HepG2 (cell line): ENCODE measurements at regions not wholly inside any gene's neighbourhood (a gene's known extent, or its start where the extent isn't known, plus 50 kb on each side); places are given as distances from the start of the nearest gene placed in this dataset.

Source experiments
- CBFB ChIP-seq: sonication (generic); formaldehyde crosslinking; IDR thresholded peaks from 2 replicates; pipeline ENCODE4 v1.4.0; 2020; ENCODE audit warnings: missing genetic modification reagents
- CEBPB ChIP-seq: IDR thresholded peaks from 2 replicates; pipeline ENCODE4 v1.6.1; 2011; ENCODE audit warnings: low read depth, low read length, improper control_type of control experiment, borderline replicate concordance
- RBM22 ChIP-seq: fragments of 200-400 bp; formaldehyde crosslinking; optimal IDR thresholded peaks from 2 replicates; pipeline ENCODE3; 2017; ENCODE audit warnings: mild to moderate bottlenecking, low read length, moderate library complexity
- SMAD1 ChIP-seq: sonication (generic); formaldehyde crosslinking; IDR thresholded peaks from 2 replicates; pipeline ENCODE4 v1.4.0; 2020; ENCODE audit warnings: missing genetic modification reagents, low read depth, mild to moderate bottlenecking, borderline replicate concordance
- ZNF280B ChIP-seq: sonication (generic); formaldehyde crosslinking; IDR thresholded peaks from 2 replicates; pipeline ENCODE4 v1.5.0; 2020; ENCODE audit warnings: missing genetic modification reagents, mild to moderate bottlenecking, borderline replicate concordance
- ZNF563 ChIP-seq: sonication (generic); formaldehyde crosslinking; IDR thresholded peaks from 2 replicates; pipeline ENCODE4 v1.8.0; 2022; ENCODE audit warnings: mild to moderate bottlenecking, moderate library complexity, missing genetic modification reagents
- TF ChIP-seq, protein P1 (sequence below): sonication (generic); formaldehyde crosslinking; IDR thresholded peaks from 2 replicates; pipeline ENCODE4 v1.5.1; 2020; ENCODE audit warnings: mild to moderate bottlenecking, missing genetic modification reagents, borderline replicate concordance

DNA sequence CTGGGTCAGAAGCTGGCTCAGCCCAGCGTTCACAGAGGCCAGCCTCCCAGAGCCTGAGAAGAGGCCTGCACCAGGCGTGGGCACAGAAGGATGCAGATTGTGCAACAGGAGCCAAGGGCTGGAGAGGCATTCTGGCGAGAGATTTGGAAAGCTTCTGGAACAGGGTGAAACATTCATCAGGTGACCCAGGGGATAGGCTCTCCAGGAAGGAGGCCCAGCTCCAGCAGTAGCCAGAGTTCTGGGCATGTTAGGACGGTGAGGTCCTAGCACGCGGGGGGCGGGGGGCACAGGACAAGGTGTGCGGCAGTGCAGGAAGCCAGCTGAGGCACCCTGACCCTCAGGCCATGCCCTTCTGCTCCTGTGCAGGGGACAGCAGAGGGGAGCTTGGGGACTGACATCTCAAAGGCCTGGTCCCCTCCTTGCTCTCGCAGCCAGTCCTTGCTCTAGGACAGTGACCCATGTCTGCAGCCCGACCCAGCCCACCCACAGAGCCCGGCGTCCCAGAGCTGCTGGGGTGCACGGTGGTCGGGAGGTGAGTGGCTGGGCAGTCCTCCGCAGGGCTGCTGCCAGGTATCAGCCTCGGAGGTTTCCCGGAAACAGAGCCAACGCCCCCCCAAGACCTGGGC is 111.7 kb upstream of the KLF13 start (continued):
- TF ChIP-seq, protein P1, sequence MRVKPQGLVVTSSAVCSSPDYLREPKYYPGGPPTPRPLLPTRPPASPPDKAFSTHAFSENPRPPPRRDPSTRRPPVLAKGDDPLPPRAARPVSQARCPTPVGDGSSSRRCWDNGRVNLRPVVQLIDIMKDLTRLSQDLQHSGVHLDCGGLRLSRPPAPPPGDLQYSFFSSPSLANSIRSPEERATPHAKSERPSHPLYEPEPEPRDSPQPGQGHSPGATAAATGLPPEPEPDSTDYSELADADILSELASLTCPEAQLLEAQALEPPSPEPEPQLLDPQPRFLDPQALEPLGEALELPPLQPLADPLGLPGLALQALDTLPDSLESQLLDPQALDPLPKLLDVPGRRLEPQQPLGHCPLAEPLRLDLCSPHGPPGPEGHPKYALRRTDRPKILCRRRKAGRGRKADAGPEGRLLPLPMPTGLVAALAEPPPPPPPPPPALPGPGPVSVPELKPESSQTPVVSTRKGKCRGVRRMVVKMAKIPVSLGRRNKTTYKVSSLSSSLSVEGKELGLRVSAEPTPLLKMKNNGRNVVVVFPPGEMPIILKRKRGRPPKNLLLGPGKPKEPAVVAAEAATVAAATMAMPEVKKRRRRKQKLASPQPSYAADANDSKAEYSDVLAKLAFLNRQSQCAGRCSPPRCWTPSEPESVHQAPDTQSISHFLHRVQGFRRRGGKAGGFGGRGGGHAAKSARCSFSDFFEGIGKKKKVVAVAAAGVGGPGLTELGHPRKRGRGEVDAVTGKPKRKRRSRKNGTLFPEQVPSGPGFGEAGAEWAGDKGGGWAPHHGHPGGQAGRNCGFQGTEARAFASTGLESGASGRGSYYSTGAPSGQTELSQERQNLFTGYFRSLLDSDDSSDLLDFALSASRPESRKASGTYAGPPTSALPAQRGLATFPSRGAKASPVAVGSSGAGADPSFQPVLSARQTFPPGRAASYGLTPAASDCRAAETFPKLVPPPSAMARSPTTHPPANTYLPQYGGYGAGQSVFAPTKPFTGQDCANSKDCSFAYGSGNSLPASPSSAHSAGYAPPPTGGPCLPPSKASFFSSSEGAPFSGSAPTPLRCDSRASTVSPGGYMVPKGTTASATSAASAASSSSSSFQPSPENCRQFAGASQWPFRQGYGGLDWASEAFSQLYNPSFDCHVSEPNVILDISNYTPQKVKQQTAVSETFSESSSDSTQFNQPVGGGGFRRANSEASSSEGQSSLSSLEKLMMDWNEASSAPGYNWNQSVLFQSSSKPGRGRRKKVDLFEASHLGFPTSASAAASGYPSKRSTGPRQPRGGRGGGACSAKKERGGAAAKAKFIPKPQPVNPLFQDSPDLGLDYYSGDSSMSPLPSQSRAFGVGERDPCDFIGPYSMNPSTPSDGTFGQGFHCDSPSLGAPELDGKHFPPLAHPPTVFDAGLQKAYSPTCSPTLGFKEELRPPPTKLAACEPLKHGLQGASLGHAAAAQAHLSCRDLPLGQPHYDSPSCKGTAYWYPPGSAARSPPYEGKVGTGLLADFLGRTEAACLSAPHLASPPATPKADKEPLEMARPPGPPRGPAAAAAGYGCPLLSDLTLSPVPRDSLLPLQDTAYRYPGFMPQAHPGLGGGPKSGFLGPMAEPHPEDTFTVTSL, result no peak
- TF ChIP-seq CBFB, result no peak
- TF ChIP-seq RBM22, result no peak
- TF ChIP-seq ZNF280B (CRISPR knock-in tag), result peak; percentile 36; the same call in 1 of the 2 replicates
- TF ChIP-seq CEBPB, result peak; percentile 83
- TF ChIP-seq ZNF563 (CRISPR knock-in tag), result 0 out of 2 replicates have a peak, but pooled peaks have one; percentile 23
- 0 out of 2 replicates have a peak, but pooled peaks have one; percentile 50 for TF ChIP-seq SMAD1
